ENCODE measurements at regions not wholly inside any gene's neighbourhood (a gene's known extent, or its start where the extent isn't known, plus 50 kb on each side); places are given as distances from the start of the nearest gene placed in this dataset.

DNA sequence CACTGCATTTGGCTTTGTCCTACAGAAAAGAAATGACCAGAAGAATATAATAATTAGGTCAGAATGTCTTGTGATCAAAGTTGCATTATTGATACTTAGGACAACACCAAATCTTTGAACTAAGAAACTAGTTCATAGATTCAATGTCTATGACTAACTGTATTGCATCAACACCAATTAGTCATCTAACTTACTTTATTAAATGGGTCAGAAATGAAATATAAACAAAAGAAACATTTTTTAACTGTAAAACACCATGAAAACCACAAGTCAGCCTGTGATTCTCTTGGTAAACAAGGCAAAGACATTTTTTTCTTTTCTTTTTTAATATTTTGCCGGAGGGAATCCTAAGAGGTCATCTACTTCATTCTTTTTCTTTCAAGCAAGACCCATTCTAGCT, 114.1 kb upstream of the HDDC2 start:
- no peak for DNase-seq (ENCODE audit: low read depth)
- no peak overlapping the region for H3K4me3 ChIP-seq (ENCODE audit: low read depth, low read length)
- TF ChIP-seq CTCF (IDR thresholded peaks at IDR 0.05; ENCODE audit: control insufficient read depth, extremely low read depth, insufficient read depth): no peak

- no peak for DNase-seq (ENCODE audit: low read depth)
- no peak overlapping the region for H3K4me3 ChIP-seq (ENCODE audit: low read depth, low read length)
- no peak for TF ChIP-seq CTCF (IDR thresholded peaks at IDR 0.05; ENCODE audit: control insufficient read depth, extremely low read depth, insufficient read depth)
Observed at GRCh38 chr6:125421836-125422235, 120.1 kb upstream of the HDDC2 start.

GRCh38 chr6:125423047-125423446, 121.3 kb upstream of the HDDC2 start:
- H3K4me3 ChIP-seq (ENCODE audit: low read depth, low read length): no peak overlapping the region
- no peak for TF ChIP-seq CTCF (IDR thresholded peaks at IDR 0.05; ENCODE audit: control insufficient read depth, extremely low read depth, insufficient read depth)
- no peak for DNase-seq (ENCODE audit: low read depth)

GRCh38 chr6:125431971-125432370, 130.2 kb upstream of the HDDC2 start:
- TF ChIP-seq CTCF (IDR thresholded peaks at IDR 0.05; ENCODE audit: control insufficient read depth, extremely low read depth, insufficient read depth): no peak
- H3K4me3 ChIP-seq (ENCODE audit: low read depth, low read length): no peak overlapping the region
- DNase-seq (ENCODE audit: low read depth): no peak

- no peak for DNase-seq (ENCODE audit: low read depth)
- H3K4me3 ChIP-seq (ENCODE audit: low read depth, low read length): no peak overlapping the region
- no peak for TF ChIP-seq CTCF (IDR thresholded peaks at IDR 0.05; ENCODE audit: control insufficient read depth, extremely low read depth, insufficient read depth)
Observed at GRCh38 chr6:125432963-125433362, 131.2 kb upstream of the HDDC2 start.

GRCh38 chr6:125434760-125435159, 133.0 kb upstream of the HDDC2 start:
- no peak for DNase-seq (ENCODE audit: low read depth)
- no peak for TF ChIP-seq CTCF (IDR thresholded peaks at IDR 0.05; ENCODE audit: control insufficient read depth, extremely low read depth, insufficient read depth)
- H3K4me3 ChIP-seq (ENCODE audit: low read depth, low read length): no peak overlapping the region

DNA sequence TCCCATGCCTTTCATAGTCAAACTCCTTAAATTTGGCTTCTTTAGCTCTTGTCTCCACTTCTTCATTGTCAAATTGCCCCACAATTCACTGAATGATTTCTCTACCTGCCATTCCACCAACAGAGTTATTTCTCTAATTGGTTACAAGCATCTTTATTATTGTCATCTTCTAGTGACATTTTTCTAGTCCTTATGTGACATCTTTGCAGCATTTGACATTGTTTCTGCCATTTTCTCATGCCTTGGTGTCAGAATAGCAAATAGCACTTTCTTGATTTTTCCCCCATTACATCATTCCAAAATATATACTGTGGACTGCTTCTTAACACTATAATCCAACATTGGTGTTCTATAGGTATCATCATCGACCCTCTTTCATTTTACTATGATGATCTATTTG, 137.7 kb upstream of the HDDC2 start:
- H3K4me3 ChIP-seq (ENCODE audit: low read depth, low read length): no peak overlapping the region
- DNase-seq (ENCODE audit: low read depth): no peak
- no peak for TF ChIP-seq CTCF (IDR thresholded peaks at IDR 0.05; ENCODE audit: control insufficient read depth, extremely low read depth, insufficient read depth)
